Natural killer cell (primary cell): ENCODE measurements at regions not wholly inside any gene's neighbourhood (a gene's known extent, or its start where the extent isn't known, plus 50 kb on each side); places are given as distances from the start of the nearest gene placed in this dataset.

Experiments used
- ATAC-seq, 3 donors: fragments of 150-1000 bp in 2 of 3; fragments of 200-7000 bp in 1 of 3; cut with Tn5 transposase; 1 replicate in 1 of 3; 2 replicates in 2 of 3; pipeline ENCODE4 v1.10.0; 2021; ENCODE audit warnings: mild to moderate bottlenecking in 2 of 3, moderate library complexity in 2 of 3
- DNase-seq, 2 donors: peaks; one replicate each; pipeline versions ENCODE4 v3.0.0 to v3.0.0-alpha.2; 2013 to 2021; ENCODE audit warnings: mixed read lengths in 1 of 2
- H3K27ac ChIP-seq: one replicate; pipeline ENCODE4 v1.5.1; 2013; ENCODE audit warnings: mild to moderate bottlenecking, low read length
- H3K27me3 ChIP-seq: one replicate; pipeline ENCODE4 v1.6.1; 2013; ENCODE audit warnings: low read length; ENCODE audit not compliant: control insufficient read depth, insufficient read depth
- H3K36me3 ChIP-seq: one replicate; pipeline ENCODE4 v1.6.1; 2013; ENCODE audit warnings: low read length; ENCODE audit not compliant: control insufficient read depth, insufficient read depth
- H3K4me1 ChIP-seq: one replicate; pipeline ENCODE4 v1.6.1; 2013; ENCODE audit warnings: low read length; ENCODE audit not compliant: control insufficient read depth, insufficient read depth
- H3K4me3 ChIP-seq: one replicate; pipeline ENCODE4 v1.5.1; 2013; ENCODE audit warnings: low read length
- H3K9me3 ChIP-seq: one replicate; pipeline ENCODE4 v1.6.1; 2013; ENCODE audit warnings: low read length; ENCODE audit not compliant: control insufficient read depth, insufficient read depth
- H3K27ac Mint-ChIP-seq, 2 donors: one replicate each; pipeline ENCODE4 v1.8.0; 2022; ENCODE audit warnings: mild to moderate bottlenecking in 2 of 2, mixed read lengths in 2 of 2, moderate library complexity in 1 of 2
- H3K27me3 Mint-ChIP-seq, 2 donors: one replicate each; pipeline ENCODE4 v1.8.0; 2022; ENCODE audit warnings: low read depth in 2 of 2, mixed read lengths in 2 of 2
- H3K36me3 Mint-ChIP-seq: one replicate; pipeline ENCODE4 v1.8.0; 2022; ENCODE audit warnings: mixed read lengths
- H3K4me1 Mint-ChIP-seq, 2 donors: one replicate each; pipeline ENCODE4 v1.8.0; 2022; ENCODE audit warnings: mixed read lengths in 2 of 2
- H3K4me3 Mint-ChIP-seq: one replicate; pipeline ENCODE4 v1.8.0; 2022; ENCODE audit warnings: mild to moderate bottlenecking, moderate library complexity, mixed read lengths
- H3K9me3 Mint-ChIP-seq, 2 donors: one replicate each; pipeline ENCODE4 v1.8.0; 2022; ENCODE audit warnings: mixed read lengths in 2 of 2
- WGBS: methylation state at CpG from one replicate; pipeline ENCODE4 v1.1.7; 2013; ENCODE audit warnings: missing lambda C conversion rate; ENCODE audit not compliant: insufficient coverage; 5-methylcytosine and 5-hydroxymethylcytosine counted together
- intact Hi-C: fragments of 100-400 bp; cut with micrococcal nuclease; formaldehyde crosslinking; loops from one replicate; pipeline ENCODE4 v1.14.2; 2022
- TF ChIP-seq, protein P1 (sequence below): fragments of 200-600 bp; IDR thresholded peaks from one replicate; pipeline ENCODE4 v1.8.0; 2022; ENCODE audit warnings: antibody characterized with exemption

DNA sequence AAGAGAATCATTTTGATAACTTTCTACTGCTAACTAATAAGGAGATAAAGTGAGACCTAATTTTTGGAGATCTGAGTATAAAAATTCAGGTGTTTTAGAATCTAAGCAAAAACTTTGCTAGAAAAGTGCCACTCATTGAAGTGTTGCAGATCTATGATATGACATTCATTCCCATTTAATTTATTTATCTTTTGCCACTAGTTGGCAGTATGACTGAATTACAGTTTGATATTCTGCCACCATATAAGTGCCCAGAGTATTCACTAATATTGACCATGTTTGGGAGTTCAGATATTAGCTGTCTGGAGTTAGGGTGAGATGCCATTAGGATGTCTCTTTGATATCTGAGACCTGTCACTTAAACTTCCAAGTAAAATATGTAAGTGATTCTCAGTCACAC, 251.3 kb upstream of the GBE1 start:
- Mint-ChIP-seq H3K27me3 (no peaks in the 10 kb centered on the region), H3K27ac (no peak overlapping the region), H3K4me1 (no peaks in the 10 kb centered on the region), H3K36me3 (no peaks in the 10 kb centered on the region), H3K9me3 (peaks cover 20 to 27% of the 10 kb centered on the region in 2 donors), H3K4me3 (no peak overlapping the region)
- Histone ChIP-seq H3K27me3 (no peaks in the 10 kb centered on the region), H3K4me1 (no peaks in the 10 kb centered on the region), H3K4me3 (no peak overlapping the region), H3K36me3 (no peaks in the 10 kb centered on the region), H3K27ac (no peak overlapping the region), H3K9me3 (peaks cover 7% of the 10 kb centered on the region)
- intact Hi-C loops = no loop called here
- TF ChIP-seq, protein P1, sequence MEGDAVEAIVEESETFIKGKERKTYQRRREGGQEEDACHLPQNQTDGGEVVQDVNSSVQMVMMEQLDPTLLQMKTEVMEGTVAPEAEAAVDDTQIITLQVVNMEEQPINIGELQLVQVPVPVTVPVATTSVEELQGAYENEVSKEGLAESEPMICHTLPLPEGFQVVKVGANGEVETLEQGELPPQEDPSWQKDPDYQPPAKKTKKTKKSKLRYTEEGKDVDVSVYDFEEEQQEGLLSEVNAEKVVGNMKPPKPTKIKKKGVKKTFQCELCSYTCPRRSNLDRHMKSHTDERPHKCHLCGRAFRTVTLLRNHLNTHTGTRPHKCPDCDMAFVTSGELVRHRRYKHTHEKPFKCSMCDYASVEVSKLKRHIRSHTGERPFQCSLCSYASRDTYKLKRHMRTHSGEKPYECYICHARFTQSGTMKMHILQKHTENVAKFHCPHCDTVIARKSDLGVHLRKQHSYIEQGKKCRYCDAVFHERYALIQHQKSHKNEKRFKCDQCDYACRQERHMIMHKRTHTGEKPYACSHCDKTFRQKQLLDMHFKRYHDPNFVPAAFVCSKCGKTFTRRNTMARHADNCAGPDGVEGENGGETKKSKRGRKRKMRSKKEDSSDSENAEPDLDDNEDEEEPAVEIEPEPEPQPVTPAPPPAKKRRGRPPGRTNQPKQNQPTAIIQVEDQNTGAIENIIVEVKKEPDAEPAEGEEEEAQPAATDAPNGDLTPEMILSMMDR = no peak
- DNase-seq (no peak), ATAC-seq (no peak)

DNA sequence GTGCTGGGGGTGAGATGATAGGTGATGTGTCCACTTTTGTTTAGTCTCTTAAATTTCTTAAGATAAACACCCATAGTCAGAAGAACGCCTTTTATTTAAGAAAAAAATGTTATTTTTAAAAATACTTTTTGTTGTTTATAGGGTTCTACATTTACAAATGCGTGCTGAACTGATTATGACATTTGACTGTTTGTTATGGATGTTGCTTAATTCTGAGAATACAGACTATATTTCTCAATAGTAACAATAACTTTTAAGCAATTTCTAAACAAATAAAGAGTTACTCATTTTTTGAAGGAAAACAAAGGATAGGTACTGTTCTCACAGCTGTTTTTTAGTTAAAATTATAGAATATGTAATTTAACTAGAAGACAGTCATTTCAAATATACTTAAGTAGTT, 249.9 kb upstream of the GBE1 start:
- no CpG with 5 or more reads among the region's 2 CpGs for WGBS
- Histone ChIP-seq H3K36me3 (no peaks in the 10 kb centered on the region), H3K4me1 (no peaks in the 10 kb centered on the region), H3K27ac (no peak overlapping the region), H3K4me3 (no peak overlapping the region), H3K27me3 (no peaks in the 10 kb centered on the region), H3K9me3 (peaks cover 7% of the 10 kb centered on the region)
- Mint-ChIP-seq H3K27ac (no peak overlapping the region), H3K4me3 (no peak overlapping the region), H3K9me3 (peaks cover 19 to 23% of the 10 kb centered on the region in 2 donors), H3K4me1 (no peaks in the 10 kb centered on the region), H3K27me3 (no peaks in the 10 kb centered on the region), H3K36me3 (no peaks in the 10 kb centered on the region)
- intact Hi-C loops = no loop called here
- no peak for DNase-seq
- ATAC-seq = no peak
- TF ChIP-seq, protein P1 = no peak

DNA sequence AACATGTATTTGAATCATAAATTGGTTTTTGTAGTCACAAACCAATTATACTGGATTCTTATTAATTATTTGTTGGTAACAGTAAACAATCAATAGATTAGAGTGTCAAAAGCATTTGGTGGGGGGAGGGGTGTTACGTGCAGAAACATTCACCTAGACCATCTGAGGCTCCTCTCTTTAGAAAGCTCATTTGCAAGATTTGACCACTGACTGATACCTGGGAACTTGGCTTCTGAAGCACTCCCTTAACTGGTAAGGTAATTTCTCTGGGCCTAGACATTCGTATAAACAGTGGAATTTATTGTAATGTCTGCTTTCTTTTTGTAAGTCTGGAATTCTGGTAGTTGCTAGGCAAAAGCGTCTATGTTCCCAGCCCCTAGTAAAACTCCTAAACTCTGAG, 243.8 kb upstream of the GBE1 start:
- H3K4me1 Mint-ChIP-seq = no peaks in the 10 kb centered on the region
- no peaks in the 10 kb centered on the region for H3K27me3 Mint-ChIP-seq
- Histone ChIP-seq H3K9me3 (no peaks in the 10 kb centered on the region), H3K4me1 (no peaks in the 10 kb centered on the region), H3K4me3 (no peak overlapping the region), H3K27ac (no peak overlapping the region), H3K27me3 (no peaks in the 10 kb centered on the region), H3K36me3 (no peaks in the 10 kb centered on the region)
- H3K36me3 Mint-ChIP-seq = no peaks in the 10 kb centered on the region
- 83% methylated on average over 3 of the region's 3 CpGs for WGBS
- TF ChIP-seq, protein P1 = no peak
- H3K27ac Mint-ChIP-seq = no peak overlapping the region
- intact Hi-C loops = no loop called here
- H3K9me3 Mint-ChIP-seq = peaks cover 8 to 14% of the 10 kb centered on the region in 2 donors
- H3K4me3 Mint-ChIP-seq = no peak overlapping the region
- no peak for DNase-seq
- no peak for ATAC-seq

DNA sequence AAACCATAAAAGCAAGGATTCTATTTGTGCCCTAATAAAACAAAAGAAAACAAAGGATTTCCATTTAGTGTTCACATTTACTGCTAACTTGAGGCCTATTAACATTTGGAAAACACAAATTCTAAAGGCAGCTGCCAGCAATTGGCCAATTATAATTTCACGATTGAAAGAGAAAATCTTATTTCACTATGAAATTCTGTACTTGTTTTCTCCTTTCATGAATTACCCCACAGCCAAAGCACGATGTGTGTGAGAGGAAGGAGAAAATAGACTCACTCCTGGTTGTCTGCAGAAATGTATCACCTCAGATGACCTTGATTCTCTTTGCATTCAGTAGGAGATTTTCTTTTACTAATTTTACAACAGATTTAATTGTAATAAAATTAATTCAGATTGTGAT, 242.8 kb upstream of the GBE1 start:
- Mint-ChIP-seq H3K27ac (no peak overlapping the region), H3K4me1 (no peaks in the 10 kb centered on the region), H3K36me3 (no peaks in the 10 kb centered on the region), H3K4me3 (no peak overlapping the region), H3K27me3 (no peaks in the 10 kb centered on the region), H3K9me3 (peaks cover 3 to 14% of the 10 kb centered on the region in 2 donors)
- intact Hi-C loops = no loop called here
- 100% methylated on average over 1 of the region's 2 CpGs for WGBS
- TF ChIP-seq, protein P1 = no peak
- ATAC-seq = no peak
- no peak overlapping the region for H3K27ac ChIP-seq
- no peaks in the 10 kb centered on the region for H3K27me3 ChIP-seq
- H3K9me3 ChIP-seq = no peaks in the 10 kb centered on the region
- no peaks in the 10 kb centered on the region for H3K36me3 ChIP-seq
- no peak for DNase-seq
- no peak overlapping the region for H3K4me3 ChIP-seq
- no peaks in the 10 kb centered on the region for H3K4me1 ChIP-seq
